ENCODE measurements at regions not wholly inside any gene's neighbourhood (a gene's known extent, or its start where the extent isn't known, plus 50 kb on each side); places are given as distances from the start of the nearest gene placed in this dataset.

DNA sequence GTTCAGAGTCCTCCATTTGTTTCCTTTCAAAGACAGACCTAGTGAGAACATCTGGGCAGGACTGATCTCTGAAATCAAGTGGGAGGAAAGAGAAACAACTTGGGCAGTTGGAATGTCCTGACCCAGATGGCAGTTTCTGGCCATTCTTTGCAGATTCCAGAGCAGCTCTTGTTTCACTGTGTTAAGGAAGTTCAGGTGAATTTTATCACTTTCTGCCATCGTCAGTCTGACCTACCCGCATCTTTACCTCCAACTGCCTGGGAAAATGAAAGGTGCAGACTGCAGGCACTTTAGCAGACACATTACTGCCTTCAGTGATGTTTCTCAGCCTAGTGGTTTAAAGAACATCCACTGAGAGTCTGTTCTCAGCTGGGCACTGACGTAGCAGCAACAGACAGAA lies 216.2 kb downstream of the CEP135 start:
- Histone ChIP-seq H3K4me2 (no peak overlapping the region), H3K4me1 (peaks cover 9% of the 10 kb centered on the region), H3K79me2 (ENCODE audit: low read depth) (peaks cover 5% of the 10 kb centered on the region), H2AFZ (replicated peaks) (no peak overlapping the region), H3K27me3 (no peaks in the 10 kb centered on the region), H3F3A (ENCODE audit: low read depth) (peaks cover 5% of the 10 kb centered on the region), H4K20me1 (ENCODE audit: low read depth) (peaks cover 15% of the 10 kb centered on the region), H3K27ac (peak overlapping the region; percentile 10), H3K36me3 (peaks cover 5% of the 10 kb centered on the region), H3K9me3 (ENCODE audit: low read depth) (peaks cover 6% of the 10 kb centered on the region), H3K9ac (no peak overlapping the region), H3K4me3 (no peak overlapping the region)
- H3K36me3 Mint-ChIP-seq, result peaks cover 4% of the 10 kb centered on the region
- peaks cover 2% of the 10 kb centered on the region for H3K27me3 Mint-ChIP-seq (ENCODE audit: insufficient read depth, low read depth)
- no peak overlapping the region for H3K4me3 Mint-ChIP-seq
- H3K4me1 Mint-ChIP-seq, result no peaks in the 10 kb centered on the region
- peak; percentile 6 for DNase-seq (ENCODE audit: low spot score)
- no peak for TF ChIP-seq EZH2 (IDR thresholded peaks at IDR 0.05)
- no peak for TF ChIP-seq EZH2phosphoT487 (IDR thresholded peaks at IDR 0.05)
- TF ChIP-seq, protein P1, sequence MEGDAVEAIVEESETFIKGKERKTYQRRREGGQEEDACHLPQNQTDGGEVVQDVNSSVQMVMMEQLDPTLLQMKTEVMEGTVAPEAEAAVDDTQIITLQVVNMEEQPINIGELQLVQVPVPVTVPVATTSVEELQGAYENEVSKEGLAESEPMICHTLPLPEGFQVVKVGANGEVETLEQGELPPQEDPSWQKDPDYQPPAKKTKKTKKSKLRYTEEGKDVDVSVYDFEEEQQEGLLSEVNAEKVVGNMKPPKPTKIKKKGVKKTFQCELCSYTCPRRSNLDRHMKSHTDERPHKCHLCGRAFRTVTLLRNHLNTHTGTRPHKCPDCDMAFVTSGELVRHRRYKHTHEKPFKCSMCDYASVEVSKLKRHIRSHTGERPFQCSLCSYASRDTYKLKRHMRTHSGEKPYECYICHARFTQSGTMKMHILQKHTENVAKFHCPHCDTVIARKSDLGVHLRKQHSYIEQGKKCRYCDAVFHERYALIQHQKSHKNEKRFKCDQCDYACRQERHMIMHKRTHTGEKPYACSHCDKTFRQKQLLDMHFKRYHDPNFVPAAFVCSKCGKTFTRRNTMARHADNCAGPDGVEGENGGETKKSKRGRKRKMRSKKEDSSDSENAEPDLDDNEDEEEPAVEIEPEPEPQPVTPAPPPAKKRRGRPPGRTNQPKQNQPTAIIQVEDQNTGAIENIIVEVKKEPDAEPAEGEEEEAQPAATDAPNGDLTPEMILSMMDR (IDR thresholded peaks at IDR 0.05), result no peak
- no peak overlapping the region for H3K27ac Mint-ChIP-seq
- H3K9me3 Mint-ChIP-seq, result peaks cover 5% of the 10 kb centered on the region

DNA sequence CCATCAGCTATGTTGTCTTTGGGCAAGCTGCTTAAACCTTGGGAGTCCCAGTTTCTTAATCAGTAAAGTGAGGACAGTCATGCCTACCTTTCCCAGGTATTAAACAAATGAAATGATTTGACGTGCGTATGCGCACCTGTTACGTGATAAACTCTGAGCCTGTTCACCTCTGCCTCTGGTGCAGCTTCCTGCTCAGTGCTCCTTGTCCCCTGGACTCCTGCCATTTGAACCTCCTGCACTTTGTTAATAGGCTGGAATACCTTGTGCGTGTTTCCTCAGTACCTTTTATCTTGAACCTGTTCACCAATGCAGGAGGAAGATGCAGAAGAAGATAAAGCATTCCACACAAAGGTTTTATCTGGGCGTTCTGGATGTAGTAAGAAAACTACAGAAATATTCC lies 211.9 kb downstream of the CEP135 start:
- peaks cover 5% of the 10 kb centered on the region for H3F3A ChIP-seq (ENCODE audit: low read depth)
- H3K36me3 ChIP-seq, result no peaks in the 10 kb centered on the region
- H2AFZ ChIP-seq (replicated peaks), result no peak overlapping the region
- H3K27ac Mint-ChIP-seq, result no peak overlapping the region
- H3K79me2 ChIP-seq (ENCODE audit: low read depth), result peaks cover 9% of the 10 kb centered on the region
- H3K4me1 ChIP-seq, result peaks cover 9% of the 10 kb centered on the region
- no peak overlapping the region for H3K4me2 ChIP-seq
- no peaks in the 10 kb centered on the region for H3K36me3 Mint-ChIP-seq
- no peaks in the 10 kb centered on the region for H3K27me3 ChIP-seq
- H3K9me3 ChIP-seq (ENCODE audit: low read depth), result no peaks in the 10 kb centered on the region
- no peak overlapping the region for H3K9ac ChIP-seq
- no peaks in the 10 kb centered on the region for H3K27me3 Mint-ChIP-seq (ENCODE audit: insufficient read depth, low read depth)
- peaks cover 6% of the 10 kb centered on the region for H3K4me1 Mint-ChIP-seq
- H3K4me3 Mint-ChIP-seq, result no peak overlapping the region
- no peak for DNase-seq (ENCODE audit: low spot score)
- H4K20me1 ChIP-seq (ENCODE audit: low read depth), result peaks cover 41% of the 10 kb centered on the region
- H3K4me3 ChIP-seq, result no peak overlapping the region
- TF ChIP-seq EZH2 (IDR thresholded peaks at IDR 0.05) (no peak), EZH2phosphoT487 (IDR thresholded peaks at IDR 0.05) (no peak)
- TF ChIP-seq, protein P1 (IDR thresholded peaks at IDR 0.05), result no peak
- H3K27ac ChIP-seq, result no peak overlapping the region
- no peaks in the 10 kb centered on the region for H3K9me3 Mint-ChIP-seq

DNA sequence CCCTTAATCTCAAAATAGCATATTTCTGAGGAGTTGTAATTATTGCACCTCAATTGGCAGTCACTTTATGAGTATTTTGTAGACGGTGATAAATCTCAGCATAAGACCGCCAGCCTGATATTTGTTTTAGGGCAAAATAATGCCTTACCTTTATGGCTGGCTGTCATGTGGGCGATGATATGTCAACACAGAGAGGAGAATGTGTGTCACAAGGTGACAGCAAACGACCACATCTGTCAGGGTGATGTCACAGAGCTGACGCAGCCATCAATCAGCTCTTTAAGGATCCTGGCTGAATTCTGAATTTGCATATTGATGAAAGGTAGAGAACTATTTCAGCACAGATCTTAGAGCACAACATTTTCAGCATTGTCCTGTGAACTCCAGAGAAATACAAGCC lies 209.7 kb downstream of the CEP135 start:
- no peak overlapping the region for H2AFZ ChIP-seq (replicated peaks)
- H3K9me3 ChIP-seq (ENCODE audit: low read depth), result no peaks in the 10 kb centered on the region
- Mint-ChIP-seq H3K27me3 (ENCODE audit: insufficient read depth, low read depth) (no peaks in the 10 kb centered on the region), H3K36me3 (no peaks in the 10 kb centered on the region), H3K27ac (peak overlapping the region; percentile 61), H3K9me3 (no peaks in the 10 kb centered on the region), H3K4me3 (no peak overlapping the region), H3K4me1 (peaks cover 6% of the 10 kb centered on the region)
- H3K9ac ChIP-seq, result no peak overlapping the region
- no peaks in the 10 kb centered on the region for H3K36me3 ChIP-seq
- DNase-seq (ENCODE audit: low spot score), result no peak
- H3K4me1 ChIP-seq, result no peaks in the 10 kb centered on the region
- H3K4me2 ChIP-seq, result no peak overlapping the region
- H3K27ac ChIP-seq, result no peak overlapping the region
- TF ChIP-seq EZH2 (IDR thresholded peaks at IDR 0.05), result no peak
- TF ChIP-seq EZH2phosphoT487 (IDR thresholded peaks at IDR 0.05), result no peak
- TF ChIP-seq, protein P1 (IDR thresholded peaks at IDR 0.05), result no peak
- H4K20me1 ChIP-seq (ENCODE audit: low read depth), result peaks cover 45% of the 10 kb centered on the region
- H3F3A ChIP-seq (ENCODE audit: low read depth), result no peaks in the 10 kb centered on the region
- peaks cover 9% of the 10 kb centered on the region for H3K79me2 ChIP-seq (ENCODE audit: low read depth)
- no peak overlapping the region for H3K4me3 ChIP-seq
- no peaks in the 10 kb centered on the region for H3K27me3 ChIP-seq
